Muscle of back (tissue), 3 donors: ENCODE measurements at regions not wholly inside any gene's neighbourhood (a gene's known extent, or its start where the extent isn't known, plus 50 kb on each side); places are given as distances from the start of the nearest gene placed in this dataset.

ENCODE experiments used
- DNase-seq, 3 donors: peaks; one replicate each; pipeline versions ENCODE4 v3.0.0 to v3.0.0-alpha.2; 2013

DNA sequence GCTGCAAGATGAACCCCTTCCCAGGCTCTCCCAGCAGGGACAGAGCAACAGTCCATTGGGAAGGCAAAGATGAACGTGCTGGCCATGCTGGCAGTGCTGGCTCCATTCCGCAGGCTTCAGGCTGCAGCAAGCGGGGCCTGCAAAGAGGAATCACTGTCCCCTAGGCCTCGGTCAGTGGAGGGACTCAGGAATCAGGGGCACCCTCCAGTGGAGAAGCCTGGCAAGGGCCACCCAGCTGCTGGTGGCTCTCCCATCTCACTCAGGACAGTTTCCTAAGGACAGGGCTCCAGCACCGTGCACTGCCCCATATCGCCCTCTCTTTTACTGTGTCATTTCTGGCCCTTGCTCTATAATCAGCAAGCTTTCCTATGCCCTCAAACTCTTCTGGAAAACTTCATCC is 498.6 kb downstream of the EFNB2 start:
- no peak for DNase-seq

- peak in 1 of 3 donors; percentile 48 for DNase-seq
Observed at GRCh38 chr13:106034201-106034600, 501.3 kb downstream of the EFNB2 start.

DNA sequence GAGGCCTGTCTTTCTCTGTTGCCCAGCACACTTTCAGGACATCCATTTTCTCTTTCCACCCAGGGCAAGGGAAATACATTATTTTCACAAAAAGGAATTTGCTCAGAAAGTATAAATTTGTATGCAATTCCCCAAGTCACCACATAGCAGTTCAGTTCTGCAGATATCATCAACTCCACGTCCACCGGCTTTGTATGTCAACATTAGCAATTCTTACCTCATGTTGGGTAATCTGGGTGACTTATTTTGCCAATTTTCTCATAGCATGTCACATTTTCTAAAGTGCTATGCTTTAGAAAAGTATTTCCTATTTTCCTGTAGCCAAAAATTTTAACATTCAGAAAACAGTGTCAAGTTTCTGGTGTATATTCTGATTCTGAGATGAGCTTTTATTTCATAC is 501.8 kb downstream of the EFNB2 start:
- DNase-seq: peak; percentile 44 to 77 (median 61)

- DNase-seq: no peak
Observed at GRCh38 chr13:106032441-106032840, 503.0 kb downstream of the EFNB2 start.

GRCh38 chr13:106029676-106030290 is 505.7 kb downstream of the EFNB2 start:
- peak in 2 of 3 donors; percentile 15 to 51 for DNase-seq

DNA sequence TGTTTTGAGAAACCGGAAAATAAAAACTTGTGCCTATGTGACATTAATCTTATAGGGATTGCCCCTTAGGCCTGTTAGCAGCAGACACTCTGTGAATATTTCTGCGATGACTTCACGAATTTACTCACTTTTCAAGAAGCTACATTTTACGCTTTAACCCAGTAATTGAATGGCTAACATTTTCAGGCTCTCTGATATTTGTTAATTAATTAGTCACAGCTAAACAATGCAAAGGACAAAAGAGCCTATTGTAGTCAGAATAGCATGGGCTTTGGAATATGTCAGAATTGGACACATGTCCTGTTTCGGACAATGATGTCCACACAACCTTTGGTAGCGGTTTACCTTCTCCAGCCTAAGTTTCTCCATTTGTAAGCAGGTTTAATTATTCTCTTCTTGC is 506.6 kb downstream of the EFNB2 start:
- no peak for DNase-seq

DNA sequence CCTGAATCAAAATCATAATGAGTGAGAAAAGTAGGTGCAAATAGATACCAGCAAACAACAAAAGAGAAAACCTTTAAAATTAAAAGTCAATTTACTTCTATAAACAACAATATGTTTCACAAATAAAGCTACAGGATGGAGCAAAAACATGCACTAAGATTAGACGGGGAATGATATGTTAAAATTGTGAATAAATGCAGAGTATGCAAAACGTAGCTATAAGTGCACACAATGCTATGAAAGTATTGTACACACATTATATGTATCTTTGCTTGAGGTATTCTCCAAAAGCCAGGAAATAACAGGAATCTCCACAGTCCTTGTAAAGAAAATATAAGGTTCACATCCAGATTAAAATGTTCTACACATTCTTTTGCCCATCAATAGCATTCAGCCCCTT is 523.9 kb downstream of the EFNB2 start:
- DNase-seq: no peak

GRCh38 chr13:106010836-106011235 is 524.6 kb downstream of the EFNB2 start:
- DNase-seq: no peak

DNA sequence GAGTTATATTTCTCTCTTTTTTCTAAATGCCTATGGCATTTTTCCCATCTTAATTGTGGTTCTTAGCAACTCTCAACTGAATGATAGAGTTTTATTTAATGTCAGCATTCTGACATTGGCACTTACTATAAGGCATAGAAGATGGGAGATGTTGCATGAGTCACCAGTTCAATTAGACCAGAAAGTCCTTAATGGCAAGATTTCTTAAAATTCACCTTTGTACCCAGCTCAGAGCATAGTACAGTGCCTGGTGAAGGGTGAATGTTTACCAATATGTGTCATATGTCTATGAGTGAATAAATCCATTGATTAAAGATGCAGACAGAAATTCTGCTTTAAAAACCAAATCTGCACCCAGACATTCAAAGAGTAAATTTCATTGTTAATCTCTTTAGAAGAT is 526.9 kb downstream of the EFNB2 start:
- DNase-seq: no peak

GRCh38 chr13:106007156-106007555 is 528.3 kb downstream of the EFNB2 start:
- DNase-seq: no peak

DNA sequence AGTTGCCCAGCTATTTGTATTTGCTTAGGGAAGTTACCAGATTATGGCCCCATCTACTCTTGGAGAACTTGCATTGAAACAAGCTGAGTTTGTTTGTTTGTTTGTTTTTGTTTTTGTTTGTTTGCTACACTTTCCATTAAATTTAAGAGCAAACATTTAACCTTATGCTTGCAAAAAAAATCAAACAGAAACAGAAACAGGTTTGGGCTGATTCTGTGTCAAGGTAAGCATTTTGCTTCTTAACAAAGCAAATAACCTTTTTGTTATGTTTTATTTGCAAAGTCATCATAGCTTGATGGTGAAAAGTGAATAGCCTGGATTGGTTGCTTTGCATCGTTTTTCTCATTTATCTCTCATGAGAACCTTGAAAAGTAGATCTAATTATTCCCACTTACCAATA is 531.8 kb downstream of the EFNB2 start:
- no peak for DNase-seq

GRCh38 chr13:106001443-106001842 is 534.0 kb downstream of the EFNB2 start:
- no peak for DNase-seq

GRCh38 chr13:105997581-105998550 is 537.6 kb downstream of the EFNB2 start:
- peak; percentile 55 to 84 (median 60) for DNase-seq

GRCh38 chr13:105996391-105997025 is 539.0 kb downstream of the EFNB2 start:
- no peak for DNase-seq

- no peak for DNase-seq
Observed at GRCh38 chr13:105994340-105994739, 541.1 kb downstream of the EFNB2 start.

DNA sequence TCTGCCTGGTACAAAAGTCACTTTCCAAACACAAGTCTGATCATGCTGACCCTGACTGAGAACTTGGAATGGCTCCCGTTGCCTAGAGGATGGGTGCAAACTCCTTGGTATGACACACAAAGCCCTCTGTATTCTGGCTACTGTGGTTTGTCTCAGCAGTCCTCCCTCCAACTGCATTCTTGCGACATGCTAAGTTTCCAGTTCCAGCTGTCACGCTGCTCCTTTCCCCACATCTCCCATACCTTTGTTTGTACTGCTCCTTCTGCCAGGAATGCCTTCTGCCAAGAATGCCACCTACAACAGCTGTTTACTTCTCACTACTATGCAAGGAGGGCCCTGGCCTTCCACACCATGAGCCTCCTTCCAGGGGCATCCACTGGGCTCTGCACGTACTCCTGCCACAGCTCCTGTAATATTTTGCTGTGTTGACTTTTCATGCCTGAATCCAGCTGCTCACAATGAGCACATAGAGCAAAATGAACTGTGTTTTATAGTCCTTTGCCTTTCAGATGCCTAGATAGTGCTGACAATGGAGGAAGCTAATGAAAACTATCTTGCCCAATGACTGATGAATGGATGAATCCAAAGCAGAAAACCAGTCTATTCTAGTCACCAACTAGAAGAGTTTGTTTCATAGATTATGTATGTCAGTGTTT is 543.7 kb downstream of the EFNB2 start:
- peak in 1 of 3 donors; percentile 38 for DNase-seq

DNA sequence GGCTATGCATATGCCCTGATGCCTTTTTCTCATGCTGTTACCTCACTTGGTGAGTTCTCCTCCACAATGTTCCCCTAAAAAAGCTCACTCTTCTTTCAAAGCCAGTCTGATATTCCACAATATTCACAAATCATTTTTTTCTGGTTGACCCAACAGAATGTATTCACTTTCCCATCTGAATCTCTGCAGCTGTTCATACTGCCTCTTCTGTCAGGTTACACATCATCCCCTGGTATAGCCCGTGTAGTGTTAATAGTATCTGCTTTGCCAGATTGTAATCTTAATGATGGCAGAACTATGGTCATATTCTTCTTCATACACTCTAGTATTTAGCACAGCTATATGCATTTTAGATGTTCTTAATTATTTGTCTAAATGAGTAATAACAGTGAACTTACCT is 544.3 kb downstream of the EFNB2 start:
- DNase-seq: no peak

- peak in 1 of 3 donors; percentile 28 for DNase-seq
Observed at GRCh38 chr13:105990256-105990958, 545.1 kb downstream of the EFNB2 start.

- no peak for DNase-seq
Observed at GRCh38 chr13:105984646-105985045, 550.8 kb downstream of the EFNB2 start.

DNA sequence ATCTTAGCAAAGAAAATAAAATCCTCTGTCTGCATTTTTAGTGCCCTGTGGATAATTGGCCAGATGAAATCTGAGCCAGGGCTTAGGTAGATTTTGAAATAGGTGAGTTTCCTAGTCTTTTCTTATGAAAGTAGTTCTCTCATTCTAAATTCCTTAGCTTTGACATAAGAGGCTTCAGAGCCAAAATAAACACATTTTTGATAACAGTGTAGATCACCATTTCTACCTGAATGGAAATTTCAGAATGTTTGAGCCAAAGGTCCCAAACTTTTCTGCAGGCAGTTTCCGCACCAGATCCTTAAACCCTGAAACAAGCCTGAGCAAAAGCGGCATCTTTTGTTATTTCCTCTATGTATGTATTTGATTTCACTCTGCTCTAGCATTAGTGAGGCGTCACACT is 551.2 kb downstream of the EFNB2 start:
- DNase-seq: no peak

DNA sequence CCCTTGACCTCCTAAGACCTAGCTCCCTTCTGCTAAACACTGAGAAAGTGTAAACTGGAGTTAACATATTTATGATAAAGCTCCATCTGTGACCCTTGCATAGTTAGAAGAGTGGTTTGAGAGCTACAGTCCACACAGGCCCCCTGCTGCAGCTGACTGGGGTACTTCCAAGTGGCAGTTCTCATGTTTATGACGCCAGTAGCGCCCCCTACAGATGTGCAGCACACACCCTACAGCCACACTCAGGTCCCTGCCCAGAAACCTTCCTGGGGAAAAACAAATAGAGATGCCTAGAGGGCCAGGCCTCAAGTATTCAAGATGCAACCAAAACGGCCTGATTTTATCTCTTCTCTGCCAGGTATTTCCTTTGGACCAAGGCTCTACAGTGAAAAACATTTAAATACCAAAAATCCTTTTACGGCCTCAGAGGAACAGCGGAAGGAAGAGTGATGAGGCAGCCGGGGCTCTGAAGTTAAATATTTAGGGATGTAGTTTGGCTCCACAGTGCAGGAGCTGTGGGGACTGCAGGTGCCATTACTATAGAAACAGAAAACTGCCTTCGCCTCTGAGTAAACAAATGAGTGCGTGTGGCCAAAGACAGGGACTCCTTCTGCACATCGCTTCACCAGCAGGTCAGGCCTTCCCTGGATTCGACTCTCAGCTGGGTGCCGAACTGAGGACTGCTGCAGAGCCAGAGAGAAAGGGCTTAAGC is 553.1 kb downstream of the EFNB2 start:
- DNase-seq: peak in 1 of 3 donors; percentile 65
